ENCODE measurements at regions not wholly inside any gene's neighbourhood (a gene's known extent, or its start where the extent isn't known, plus 50 kb on each side); places are given as distances from the start of the nearest gene placed in this dataset.

DNA sequence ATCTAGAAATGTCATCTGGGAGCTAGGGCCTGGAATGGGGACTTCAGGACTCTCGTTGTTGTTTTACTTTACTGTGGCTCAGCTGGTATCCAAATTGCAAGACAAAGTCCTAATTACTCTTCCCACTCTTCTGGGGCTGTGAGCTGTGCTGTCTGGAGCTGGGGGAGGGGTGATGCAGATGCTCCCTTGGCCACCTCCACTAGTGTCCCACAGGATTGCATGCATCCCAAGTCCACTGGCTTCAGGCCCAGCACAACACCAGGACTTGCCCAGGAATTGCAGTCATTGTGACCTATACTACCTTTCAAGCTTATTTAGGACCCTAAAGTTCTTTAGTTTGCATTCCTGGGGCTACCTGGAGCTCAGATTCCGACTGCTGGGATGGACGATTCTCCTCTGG, 366.1 kb upstream of the FAM47C start:
- H3K27ac ChIP-seq (ENCODE audit: low read depth in 1 of 2, low read length in 1 of 2), result no peak overlapping the region
- 57 to 71% methylated on average over 3 of the region's 3 CpGs for WGBS, 2 donors
- TF ChIP-seq, protein P1, sequence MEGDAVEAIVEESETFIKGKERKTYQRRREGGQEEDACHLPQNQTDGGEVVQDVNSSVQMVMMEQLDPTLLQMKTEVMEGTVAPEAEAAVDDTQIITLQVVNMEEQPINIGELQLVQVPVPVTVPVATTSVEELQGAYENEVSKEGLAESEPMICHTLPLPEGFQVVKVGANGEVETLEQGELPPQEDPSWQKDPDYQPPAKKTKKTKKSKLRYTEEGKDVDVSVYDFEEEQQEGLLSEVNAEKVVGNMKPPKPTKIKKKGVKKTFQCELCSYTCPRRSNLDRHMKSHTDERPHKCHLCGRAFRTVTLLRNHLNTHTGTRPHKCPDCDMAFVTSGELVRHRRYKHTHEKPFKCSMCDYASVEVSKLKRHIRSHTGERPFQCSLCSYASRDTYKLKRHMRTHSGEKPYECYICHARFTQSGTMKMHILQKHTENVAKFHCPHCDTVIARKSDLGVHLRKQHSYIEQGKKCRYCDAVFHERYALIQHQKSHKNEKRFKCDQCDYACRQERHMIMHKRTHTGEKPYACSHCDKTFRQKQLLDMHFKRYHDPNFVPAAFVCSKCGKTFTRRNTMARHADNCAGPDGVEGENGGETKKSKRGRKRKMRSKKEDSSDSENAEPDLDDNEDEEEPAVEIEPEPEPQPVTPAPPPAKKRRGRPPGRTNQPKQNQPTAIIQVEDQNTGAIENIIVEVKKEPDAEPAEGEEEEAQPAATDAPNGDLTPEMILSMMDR (IDR thresholded peaks at IDR 0.05; ENCODE audit: control extremely low read depth, extremely low read depth), result no peak

GRCh38 chrX:36650622-36651021, 357.5 kb upstream of the FAM47C start:
- Histone ChIP-seq H3K9me3 (ENCODE audit: control insufficient read depth in 4 of 4, insufficient read depth in 3 of 4, low read length in 3 of 4) (no peaks in the 10 kb centered on the region), H3K36me3 (ENCODE audit: control insufficient read depth in 4 of 4, insufficient read depth in 4 of 4, low read length in 4 of 4) (no peaks in the 10 kb centered on the region), H3K4me1 (ENCODE audit: control insufficient read depth in 5 of 5, insufficient read depth in 5 of 5, low read length in 5 of 5) (peaks cover 0 to 4% (median 0%) of the 10 kb centered on the region in 5 donors), H3K27ac (ENCODE audit: low read depth in 1 of 2, low read length in 1 of 2) (no peak overlapping the region), H3K9ac (ENCODE audit: insufficient read depth in 1 of 2, low read length in 2 of 2) (no peak overlapping the region), H3K27me3 (ENCODE audit: control insufficient read depth in 3 of 3, insufficient read depth in 3 of 3, low read length in 2 of 3) (peaks cover 0 to 7% (median 0%) of the 10 kb centered on the region in 3 donors), H3K4me3 (no peak overlapping the region)
- WGBS, 2 donors, result 67 to 88% methylated on average over 3 of the region's 3 CpGs
- ATAC-seq (ENCODE audit: insufficient read depth, low FRiP score) (no peak), DNase-seq (no peak)
- TF ChIP-seq, protein P1 (IDR thresholded peaks at IDR 0.05; ENCODE audit: control extremely low read depth, extremely low read depth), result no peak

More for the DNA sequence above, 366.1 kb upstream of the FAM47C start:
- DNase-seq, result no peak
- no peak for ATAC-seq (ENCODE audit: insufficient read depth, low FRiP score)
- no peak overlapping the region for H3K4me3 ChIP-seq
- H3K4me1 ChIP-seq (ENCODE audit: control insufficient read depth in 5 of 5, insufficient read depth in 5 of 5, low read length in 5 of 5), result no peaks in the 10 kb centered on the region
- no peak overlapping the region for H3K9ac ChIP-seq (ENCODE audit: insufficient read depth in 1 of 2, low read length in 2 of 2)
- no peaks in the 10 kb centered on the region for H3K9me3 ChIP-seq (ENCODE audit: control insufficient read depth in 4 of 4, insufficient read depth in 3 of 4, low read length in 3 of 4)
- H3K27me3 ChIP-seq (ENCODE audit: control insufficient read depth in 3 of 3, insufficient read depth in 3 of 3, low read length in 2 of 3), result peaks cover 0 to 10% (median 7%) of the 10 kb centered on the region in 3 donors
- H3K36me3 ChIP-seq (ENCODE audit: control insufficient read depth in 4 of 4, insufficient read depth in 4 of 4, low read length in 4 of 4), result no peaks in the 10 kb centered on the region

DNA sequence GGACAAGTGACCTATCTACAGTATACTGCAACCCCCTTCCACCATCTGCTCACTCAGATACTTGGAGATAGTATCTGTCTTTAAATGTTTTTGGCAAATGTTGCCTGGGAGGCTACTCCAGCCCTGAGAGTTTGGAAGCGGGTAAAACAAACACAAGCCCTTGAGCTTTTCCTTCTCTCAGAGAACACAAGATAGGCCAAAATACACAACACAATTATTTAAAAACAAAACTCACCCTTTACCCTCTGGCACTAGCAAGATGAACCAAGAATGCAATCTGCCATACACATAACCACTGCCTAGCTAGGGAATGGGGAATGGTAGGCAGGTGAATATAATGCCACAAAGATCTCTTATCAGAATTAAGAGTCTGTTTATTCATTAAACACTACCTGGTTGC, 324.7 kb upstream of the FAM47C start:
- Histone ChIP-seq H3K9ac (ENCODE audit: insufficient read depth in 1 of 2, low read length in 2 of 2) (no peak overlapping the region), H3K4me1 (ENCODE audit: control insufficient read depth in 5 of 5, insufficient read depth in 5 of 5, low read length in 5 of 5) (no peaks in the 10 kb centered on the region), H3K36me3 (ENCODE audit: control insufficient read depth in 4 of 4, insufficient read depth in 4 of 4, low read length in 4 of 4) (no peaks in the 10 kb centered on the region), H3K27ac (ENCODE audit: low read depth in 1 of 2, low read length in 1 of 2) (no peak overlapping the region), H3K9me3 (ENCODE audit: control insufficient read depth in 4 of 4, insufficient read depth in 3 of 4, low read length in 3 of 4) (no peaks in the 10 kb centered on the region), H3K4me3 (no peak overlapping the region), H3K27me3 (ENCODE audit: control insufficient read depth in 3 of 3, insufficient read depth in 3 of 3, low read length in 2 of 3) (peaks cover 0 to 2% (median 0%) of the 10 kb centered on the region in 3 donors)
- TF ChIP-seq, protein P1 (IDR thresholded peaks at IDR 0.05; ENCODE audit: control extremely low read depth, extremely low read depth), result no peak
- DNase-seq, result no peak
- no peak for ATAC-seq (ENCODE audit: insufficient read depth, low FRiP score)
- whole genome bisulfite sequencing, 2 donors, result 63 to 72% methylated on average over 1 of the region's 1 CpG

GRCh38 chrX:36684053-36684452, 324.1 kb upstream of the FAM47C start:
- ATAC-seq (ENCODE audit: insufficient read depth, low FRiP score), result no peak
- H3K9me3 ChIP-seq (ENCODE audit: control insufficient read depth in 4 of 4, insufficient read depth in 3 of 4, low read length in 3 of 4), result no peaks in the 10 kb centered on the region
- no peaks in the 10 kb centered on the region for H3K36me3 ChIP-seq (ENCODE audit: control insufficient read depth in 4 of 4, insufficient read depth in 4 of 4, low read length in 4 of 4)
- peaks cover 0 to 2% (median 0%) of the 10 kb centered on the region in 3 donors for H3K27me3 ChIP-seq (ENCODE audit: control insufficient read depth in 3 of 3, insufficient read depth in 3 of 3, low read length in 2 of 3)
- no peaks in the 10 kb centered on the region for H3K4me1 ChIP-seq (ENCODE audit: control insufficient read depth in 5 of 5, insufficient read depth in 5 of 5, low read length in 5 of 5)
- no peak for DNase-seq
- TF ChIP-seq, protein P1 (IDR thresholded peaks at IDR 0.05; ENCODE audit: control extremely low read depth, extremely low read depth), result no peak
- H3K9ac ChIP-seq (ENCODE audit: insufficient read depth in 1 of 2, low read length in 2 of 2), result no peak overlapping the region
- H3K27ac ChIP-seq (ENCODE audit: low read depth in 1 of 2, low read length in 1 of 2), result no peak overlapping the region
- H3K4me3 ChIP-seq, result no peak overlapping the region
